ENCODE measurements at regions not wholly inside any gene's neighbourhood (a gene's known extent, or its start where the extent isn't known, plus 50 kb on each side); places are given as distances from the start of the nearest gene placed in this dataset.

DNA sequence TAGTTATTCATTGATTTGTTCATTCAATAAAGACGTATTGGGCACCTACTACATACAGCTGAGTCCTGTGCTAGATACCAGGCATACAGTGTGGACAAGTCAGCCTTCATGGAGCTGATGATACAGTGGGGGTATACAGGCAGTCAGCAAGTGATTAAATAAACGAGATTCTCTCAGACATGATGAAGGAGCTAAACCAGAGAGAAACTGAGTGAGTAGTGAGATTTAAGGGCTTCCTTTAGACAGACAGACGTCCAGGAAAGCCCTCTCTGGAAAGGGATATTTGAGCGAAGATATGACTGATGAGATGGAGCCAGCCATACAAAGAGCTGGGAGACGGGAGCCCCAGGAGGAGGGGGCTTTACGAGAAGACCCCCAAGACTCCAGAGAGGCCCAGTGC, 122.6 kb upstream of the MYCN start:
- TF ChIP-seq, protein P1, sequence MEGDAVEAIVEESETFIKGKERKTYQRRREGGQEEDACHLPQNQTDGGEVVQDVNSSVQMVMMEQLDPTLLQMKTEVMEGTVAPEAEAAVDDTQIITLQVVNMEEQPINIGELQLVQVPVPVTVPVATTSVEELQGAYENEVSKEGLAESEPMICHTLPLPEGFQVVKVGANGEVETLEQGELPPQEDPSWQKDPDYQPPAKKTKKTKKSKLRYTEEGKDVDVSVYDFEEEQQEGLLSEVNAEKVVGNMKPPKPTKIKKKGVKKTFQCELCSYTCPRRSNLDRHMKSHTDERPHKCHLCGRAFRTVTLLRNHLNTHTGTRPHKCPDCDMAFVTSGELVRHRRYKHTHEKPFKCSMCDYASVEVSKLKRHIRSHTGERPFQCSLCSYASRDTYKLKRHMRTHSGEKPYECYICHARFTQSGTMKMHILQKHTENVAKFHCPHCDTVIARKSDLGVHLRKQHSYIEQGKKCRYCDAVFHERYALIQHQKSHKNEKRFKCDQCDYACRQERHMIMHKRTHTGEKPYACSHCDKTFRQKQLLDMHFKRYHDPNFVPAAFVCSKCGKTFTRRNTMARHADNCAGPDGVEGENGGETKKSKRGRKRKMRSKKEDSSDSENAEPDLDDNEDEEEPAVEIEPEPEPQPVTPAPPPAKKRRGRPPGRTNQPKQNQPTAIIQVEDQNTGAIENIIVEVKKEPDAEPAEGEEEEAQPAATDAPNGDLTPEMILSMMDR (IDR thresholded peaks at IDR 0.05), result no peak
- TF ChIP-seq ZFX (IDR thresholded peaks at IDR 0.05; ENCODE audit: borderline replicate concordance), result no peak

All from 22Rv1 (cell line).